PFSK-1 (cell line): ENCODE measurements at regions not wholly inside any gene's neighbourhood (a gene's known extent, or its start where the extent isn't known, plus 50 kb on each side); places are given as distances from the start of the nearest gene placed in this dataset.

ENCODE experiments used
- FOXP2 ChIP-seq: optimal IDR thresholded peaks from 2 replicates; pipeline ENCODE3; 2011; ENCODE audit warnings: borderline replicate concordance, control low read depth, inconsistent platforms; ENCODE audit not compliant: insufficient read depth; ENCODE audit errors: extremely low read length, extremely low read depth
- POLR2AphosphoS5 ChIP-seq: IDR thresholded peaks from 2 replicates; pipeline ENCODE4 v1.6.1; 2012; ENCODE audit warnings: low read depth, mild to moderate bottlenecking, control low read depth, low read length, moderate library complexity
- SIN3A ChIP-seq: IDR thresholded peaks from 2 replicates; pipeline ENCODE4 v1.6.1; 2012; ENCODE audit warnings: mild to moderate bottlenecking, low read length, moderate library complexity, borderline replicate concordance; ENCODE audit not compliant: insufficient read depth
- TAF1 ChIP-seq: IDR thresholded peaks from 2 replicates; pipeline ENCODE4 v1.6.1; 2012; ENCODE audit warnings: low read length, control low read depth, borderline replicate concordance; ENCODE audit not compliant: insufficient read depth
- TF ChIP-seq, protein P1 (sequence below), 2 experiments: IDR thresholded peaks; 2 replicates each; pipeline versions ENCODE4 v1.6.1 to v1.8.0; 2011 to 2012; ENCODE audit warnings: low read depth in 2 of 2, low read length in 2 of 2, control low read depth in 1 of 2, inconsistent platforms in 1 of 2, mild to moderate bottlenecking in 1 of 2, moderate library complexity in 1 of 2; ENCODE audit not compliant: insufficient read depth in 1 of 2

DNA sequence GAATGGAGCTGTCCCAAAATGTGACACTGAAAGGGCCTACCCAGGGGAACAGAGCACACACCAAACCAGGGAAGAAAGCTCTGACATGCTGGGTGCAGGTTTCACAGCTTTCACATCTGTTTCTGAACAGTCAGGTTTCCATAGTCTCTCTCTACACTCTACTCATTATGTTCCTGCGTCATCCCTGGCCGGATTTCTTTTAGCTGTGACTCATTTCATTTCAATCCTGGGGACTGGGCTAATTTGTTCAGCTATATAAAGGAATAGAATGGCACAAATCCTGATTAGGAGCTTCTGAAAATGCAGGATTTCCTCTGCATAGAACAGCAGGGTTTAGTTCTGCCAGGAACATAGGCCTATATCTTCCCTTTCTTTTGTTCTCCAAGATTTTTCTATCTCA lies 649.8 kb downstream of the RPS29 start:
- no peak for TF ChIP-seq POLR2AphosphoS5
- TF ChIP-seq TAF1: no peak
- TF ChIP-seq, protein P1, sequence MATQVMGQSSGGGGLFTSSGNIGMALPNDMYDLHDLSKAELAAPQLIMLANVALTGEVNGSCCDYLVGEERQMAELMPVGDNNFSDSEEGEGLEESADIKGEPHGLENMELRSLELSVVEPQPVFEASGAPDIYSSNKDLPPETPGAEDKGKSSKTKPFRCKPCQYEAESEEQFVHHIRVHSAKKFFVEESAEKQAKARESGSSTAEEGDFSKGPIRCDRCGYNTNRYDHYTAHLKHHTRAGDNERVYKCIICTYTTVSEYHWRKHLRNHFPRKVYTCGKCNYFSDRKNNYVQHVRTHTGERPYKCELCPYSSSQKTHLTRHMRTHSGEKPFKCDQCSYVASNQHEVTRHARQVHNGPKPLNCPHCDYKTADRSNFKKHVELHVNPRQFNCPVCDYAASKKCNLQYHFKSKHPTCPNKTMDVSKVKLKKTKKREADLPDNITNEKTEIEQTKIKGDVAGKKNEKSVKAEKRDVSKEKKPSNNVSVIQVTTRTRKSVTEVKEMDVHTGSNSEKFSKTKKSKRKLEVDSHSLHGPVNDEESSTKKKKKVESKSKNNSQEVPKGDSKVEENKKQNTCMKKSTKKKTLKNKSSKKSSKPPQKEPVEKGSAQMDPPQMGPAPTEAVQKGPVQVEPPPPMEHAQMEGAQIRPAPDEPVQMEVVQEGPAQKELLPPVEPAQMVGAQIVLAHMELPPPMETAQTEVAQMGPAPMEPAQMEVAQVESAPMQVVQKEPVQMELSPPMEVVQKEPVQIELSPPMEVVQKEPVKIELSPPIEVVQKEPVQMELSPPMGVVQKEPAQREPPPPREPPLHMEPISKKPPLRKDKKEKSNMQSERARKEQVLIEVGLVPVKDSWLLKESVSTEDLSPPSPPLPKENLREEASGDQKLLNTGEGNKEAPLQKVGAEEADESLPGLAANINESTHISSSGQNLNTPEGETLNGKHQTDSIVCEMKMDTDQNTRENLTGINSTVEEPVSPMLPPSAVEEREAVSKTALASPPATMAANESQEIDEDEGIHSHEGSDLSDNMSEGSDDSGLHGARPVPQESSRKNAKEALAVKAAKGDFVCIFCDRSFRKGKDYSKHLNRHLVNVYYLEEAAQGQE (IDR thresholded peaks at IDR 0.05; ENCODE audit: insufficient read depth in 1 of 2, low read depth in 2 of 2, low read length in 2 of 2): no peak
- no peak for TF ChIP-seq SIN3A
- no peak for TF ChIP-seq FOXP2
